ENCODE measurements at regions not wholly inside any gene's neighbourhood (a gene's known extent, or its start where the extent isn't known, plus 50 kb on each side); places are given as distances from the start of the nearest gene placed in this dataset.

DNA sequence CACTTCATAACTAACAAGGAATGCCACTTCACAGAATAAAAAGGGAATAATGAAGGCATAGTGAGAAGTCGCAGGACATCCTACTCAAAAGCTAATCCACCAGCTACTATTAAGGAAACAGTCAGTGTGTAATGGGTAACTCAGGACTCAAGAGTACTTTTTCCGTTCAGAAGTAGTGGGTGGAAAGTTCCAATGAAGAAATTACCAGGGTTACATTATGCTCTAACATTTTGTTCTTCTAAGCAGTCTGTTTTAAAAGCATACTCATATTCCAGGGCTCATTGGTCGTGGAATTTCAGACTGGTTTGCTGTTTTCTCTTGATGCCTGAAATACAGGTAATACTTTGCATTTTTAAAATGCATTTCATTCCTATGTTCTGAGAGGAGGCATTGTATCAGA lies 222.4 kb upstream of the IRS2 start:
- Histone ChIP-seq H3K56ac (ENCODE audit: insufficient read length, low read depth, low read length) (no peak overlapping the region), H3K9me3 (ENCODE audit: control insufficient read depth, low read depth, low read length) (no peaks in the 10 kb centered on the region), H2BK12ac (ENCODE audit: insufficient read length, low read depth, low read length) (no peak overlapping the region), H3K27me3 (ENCODE audit: insufficient read depth, low read length) (no peaks in the 10 kb centered on the region), H3T11ph (ENCODE audit: low read length) (no peak overlapping the region), H4K8ac (replicated peaks; ENCODE audit: insufficient read length, low read depth, low read length) (no peak overlapping the region), H3K14ac (ENCODE audit: insufficient read depth, low read length) (no peak overlapping the region), H3K4me1 (ENCODE audit: insufficient read depth, low read length) (no peaks in the 10 kb centered on the region), H3K18ac (ENCODE audit: insufficient read length, low read depth, low read length) (no peak overlapping the region), H3K4me2 (ENCODE audit: insufficient read depth, insufficient read length, low read length) (no peak overlapping the region), H3K4ac (ENCODE audit: low read depth, low read length) (no peak overlapping the region), H3K27ac (ENCODE audit: insufficient read length, low read depth, low read length) (no peak overlapping the region), H3K9ac (ENCODE audit: extremely low read depth, insufficient read length, low read length) (no peak overlapping the region), H3K23me2 (ENCODE audit: insufficient read length, low read depth, low read length, poor library complexity, severe bottlenecking) (no peaks in the 10 kb centered on the region), H3K23ac (ENCODE audit: insufficient read length, low read depth, low read length) (no peak overlapping the region), H4K91ac (ENCODE audit: insufficient read length, low read depth, low read length) (no peak overlapping the region), H4K20me1 (ENCODE audit: control insufficient read depth, insufficient read depth, insufficient read length) (no peaks in the 10 kb centered on the region), H2BK20ac (ENCODE audit: low read depth, low read length, poor library complexity, severe bottlenecking) (no peak overlapping the region), H3K79me1 (ENCODE audit: insufficient read depth, low read depth, low read length, poor library complexity, severe bottlenecking) (no peaks in the 10 kb centered on the region), H4K5ac (ENCODE audit: insufficient read length, low read depth, low read length) (no peak overlapping the region), H2BK5ac (ENCODE audit: insufficient read length, low read length) (no peak overlapping the region), H2AK5ac (ENCODE audit: insufficient read length, low read length) (no peak overlapping the region), H3K79me2 (ENCODE audit: insufficient read depth, low read length) (no peaks in the 10 kb centered on the region), H2AFZ (ENCODE audit: low read length) (no peak overlapping the region), H2BK15ac (ENCODE audit: low read depth, low read length) (no peak overlapping the region), H2BK120ac (ENCODE audit: low read depth, low read length, poor library complexity, severe bottlenecking) (no peak overlapping the region)
- H3K4me1 Mint-ChIP-seq = no peaks in the 10 kb centered on the region
- TF ChIP-seq, protein P1, sequence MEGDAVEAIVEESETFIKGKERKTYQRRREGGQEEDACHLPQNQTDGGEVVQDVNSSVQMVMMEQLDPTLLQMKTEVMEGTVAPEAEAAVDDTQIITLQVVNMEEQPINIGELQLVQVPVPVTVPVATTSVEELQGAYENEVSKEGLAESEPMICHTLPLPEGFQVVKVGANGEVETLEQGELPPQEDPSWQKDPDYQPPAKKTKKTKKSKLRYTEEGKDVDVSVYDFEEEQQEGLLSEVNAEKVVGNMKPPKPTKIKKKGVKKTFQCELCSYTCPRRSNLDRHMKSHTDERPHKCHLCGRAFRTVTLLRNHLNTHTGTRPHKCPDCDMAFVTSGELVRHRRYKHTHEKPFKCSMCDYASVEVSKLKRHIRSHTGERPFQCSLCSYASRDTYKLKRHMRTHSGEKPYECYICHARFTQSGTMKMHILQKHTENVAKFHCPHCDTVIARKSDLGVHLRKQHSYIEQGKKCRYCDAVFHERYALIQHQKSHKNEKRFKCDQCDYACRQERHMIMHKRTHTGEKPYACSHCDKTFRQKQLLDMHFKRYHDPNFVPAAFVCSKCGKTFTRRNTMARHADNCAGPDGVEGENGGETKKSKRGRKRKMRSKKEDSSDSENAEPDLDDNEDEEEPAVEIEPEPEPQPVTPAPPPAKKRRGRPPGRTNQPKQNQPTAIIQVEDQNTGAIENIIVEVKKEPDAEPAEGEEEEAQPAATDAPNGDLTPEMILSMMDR (conservative IDR thresholded peaks at IDR 0.05) = no peak
- no peak overlapping the region for H3K4me3 Mint-ChIP-seq
- no peaks in the 10 kb centered on the region for H3K36me3 Mint-ChIP-seq (ENCODE audit: insufficient read depth in 1 of 3, low read depth in 3 of 3)
- H3K9me3 Mint-ChIP-seq = no peaks in the 10 kb centered on the region
- no CpG with 5 or more reads among the region's 3 CpGs for WGBS (ENCODE audit: extremely low coverage, insufficient read length, low lambda C conversion rate)
- no peaks in the 10 kb centered on the region; the same call in none of the 2 replicates for H3K27me3 Mint-ChIP-seq (ENCODE audit: low read depth)
- H3K27ac Mint-ChIP-seq = no peak overlapping the region
- DNase-seq = no peak
